SK-N-MC (cell line): ENCODE measurements at regions not wholly inside any gene's neighbourhood (a gene's known extent, or its start where the extent isn't known, plus 50 kb on each side); places are given as distances from the start of the nearest gene placed in this dataset.

Experiments used
- DNase-seq: peaks from one replicate; pipeline ENCODE4 v3.0.0-alpha.2; 2011; ENCODE audit warnings: low read depth, low spot score
- H3K27ac ChIP-seq: fragments of 200-600 bp; sonication (generic); 2 replicates; pipeline ENCODE4 v1.5.1; 2016; ENCODE audit warnings: mixed run types
- H3K36me3 ChIP-seq: fragments of 200-600 bp; sonication (generic); 2 replicates; pipeline ENCODE4 v1.6.1; 2017; ENCODE audit warnings: antibody characterized with exemption, low read length, mixed read lengths; ENCODE audit not compliant: insufficient read depth
- H3K4me3 ChIP-seq: fragments of 200-600 bp; sonication (generic); 2 replicates; pipeline ENCODE4 v1.5.1; 2016
- H3K9ac ChIP-seq: fragments of 200-600 bp; sonication (generic); 2 replicates; pipeline ENCODE4 v1.8.0; 2017; ENCODE audit warnings: mixed run types, mixed read lengths; ENCODE audit not compliant: insufficient read length
- H3K9me3 ChIP-seq: fragments of 200-600 bp; sonication (generic); 2 replicates; pipeline ENCODE4 v1.6.1; 2017; ENCODE audit warnings: low read depth, mild to moderate bottlenecking, antibody characterized with exemption, low read length, moderate library complexity, mixed read lengths
- EZH2 ChIP-seq: fragments of 200-600 bp; sonication (generic); IDR thresholded peaks from one replicate; pipeline ENCODE4 v1.6.1; 2017; ENCODE audit warnings: antibody characterized with exemption
- FOXP2 ChIP-seq: optimal IDR thresholded peaks from 2 replicates; pipeline ENCODE3; 2011; ENCODE audit warnings: mild to moderate bottlenecking, moderate library complexity; ENCODE audit not compliant: insufficient read depth; ENCODE audit errors: extremely low read length, control extremely low read depth
- POLR2AphosphoS5 ChIP-seq: IDR thresholded peaks from 2 replicates; pipeline ENCODE4 v1.6.1; 2012; ENCODE audit warnings: mild to moderate bottlenecking, low read depth, low read length, borderline replicate concordance

DNA sequence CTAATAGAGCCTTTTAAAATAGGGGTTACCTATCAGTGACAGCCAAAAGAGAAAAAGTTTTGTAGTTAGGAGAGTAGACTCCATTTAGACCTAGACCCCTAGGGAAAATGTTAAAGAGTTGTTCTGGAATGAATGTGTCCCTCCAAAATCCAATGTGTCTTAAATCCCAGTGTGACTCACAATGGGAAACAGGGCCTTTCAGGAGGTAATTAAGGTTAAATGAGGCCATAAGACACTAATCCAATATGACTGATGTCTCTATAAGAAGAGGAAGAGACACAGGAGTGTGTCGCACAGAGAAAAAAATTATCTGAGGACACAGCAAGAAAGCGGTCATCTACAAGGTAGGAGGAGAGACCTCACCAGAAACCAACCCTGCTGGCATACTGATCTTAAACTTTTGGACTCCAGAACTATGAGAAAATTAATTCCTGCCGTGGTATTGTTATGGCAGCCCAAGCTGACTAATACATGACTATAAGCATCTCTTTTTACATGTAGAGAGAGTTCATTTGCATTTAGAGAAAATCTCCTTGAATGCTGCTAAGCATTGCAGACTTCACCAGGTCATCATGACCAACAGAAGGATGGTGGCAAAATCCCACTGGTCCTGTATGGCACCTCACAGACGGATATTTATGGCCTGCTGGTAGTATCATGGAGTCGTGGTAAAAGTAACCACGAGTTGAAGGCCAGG is 259.6 kb upstream of the TMTC1 start:
- no peaks in the 10 kb centered on the region for H3K9me3 ChIP-seq
- H3K36me3 ChIP-seq: no peaks in the 10 kb centered on the region
- TF ChIP-seq POLR2AphosphoS5 (no peak), FOXP2 (no peak), EZH2 (no peak)
- H3K9ac ChIP-seq: no peak overlapping the region
- H3K27ac ChIP-seq: no peak overlapping the region
- H3K4me3 ChIP-seq: no peak overlapping the region
- no peak for DNase-seq

DNA sequence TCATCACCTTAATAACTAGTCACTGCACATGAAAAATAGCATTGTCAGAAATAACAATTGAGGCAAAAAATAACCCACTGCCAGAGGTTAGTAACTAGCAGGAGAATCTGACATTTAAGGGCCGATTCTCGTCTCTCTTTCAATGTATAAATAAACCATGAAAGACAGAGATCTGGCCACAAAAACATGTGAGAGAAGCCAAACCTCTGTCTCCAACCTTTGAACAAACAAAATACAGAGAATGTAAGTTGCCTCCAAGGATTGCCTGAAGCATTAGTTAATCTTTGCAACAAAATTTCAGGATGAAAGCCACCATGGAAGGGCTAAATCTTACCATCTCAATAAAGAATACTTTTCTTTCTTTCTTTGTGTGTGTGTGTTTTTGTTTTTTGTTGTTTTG is 257.4 kb upstream of the TMTC1 start:
- Histone ChIP-seq H3K4me3 (no peak overlapping the region), H3K36me3 (no peaks in the 10 kb centered on the region), H3K9me3 (no peaks in the 10 kb centered on the region), H3K9ac (no peak overlapping the region), H3K27ac (no peak overlapping the region)
- no peak for DNase-seq
- no peak for TF ChIP-seq FOXP2
- TF ChIP-seq EZH2: no peak
- TF ChIP-seq POLR2AphosphoS5: no peak

DNA sequence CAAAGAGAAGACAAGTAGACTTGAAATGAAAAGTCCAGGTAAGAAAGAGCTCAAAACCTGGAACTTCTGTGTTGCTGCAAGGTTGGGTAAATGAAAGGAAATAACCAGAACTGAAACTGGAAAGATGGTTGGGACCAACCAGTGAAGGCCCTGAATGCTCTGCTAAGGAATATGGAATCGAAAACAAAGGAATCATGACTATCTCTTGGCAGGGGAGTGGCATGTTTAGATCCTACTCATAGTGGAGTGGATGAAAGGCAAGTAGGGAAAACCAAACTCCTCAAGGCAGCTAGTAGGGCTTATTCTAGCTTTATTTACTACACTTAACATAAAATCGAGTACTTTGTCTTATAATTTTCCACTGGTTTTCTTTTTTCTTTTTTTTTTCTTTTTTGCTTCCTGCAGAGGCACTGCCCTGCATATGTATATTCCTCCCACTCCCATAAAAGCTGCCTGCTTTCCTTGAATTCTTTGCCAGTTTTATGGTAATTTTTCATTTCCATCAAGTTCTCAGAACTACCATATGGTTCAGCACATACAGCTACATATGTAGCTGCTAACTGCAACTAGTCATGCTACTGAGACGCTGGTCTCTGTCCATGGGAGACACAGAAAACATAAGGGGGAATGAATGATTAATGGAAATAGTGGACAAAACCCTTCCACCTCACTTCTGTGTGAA is 247.1 kb upstream of the TMTC1 start:
- no peak for DNase-seq
- H3K36me3 ChIP-seq: no peaks in the 10 kb centered on the region
- H3K9ac ChIP-seq: no peak overlapping the region
- no peak overlapping the region for H3K27ac ChIP-seq
- TF ChIP-seq POLR2AphosphoS5 (no peak), FOXP2 (no peak), EZH2 (no peak)
- no peaks in the 10 kb centered on the region for H3K9me3 ChIP-seq
- no peak overlapping the region for H3K4me3 ChIP-seq

DNA sequence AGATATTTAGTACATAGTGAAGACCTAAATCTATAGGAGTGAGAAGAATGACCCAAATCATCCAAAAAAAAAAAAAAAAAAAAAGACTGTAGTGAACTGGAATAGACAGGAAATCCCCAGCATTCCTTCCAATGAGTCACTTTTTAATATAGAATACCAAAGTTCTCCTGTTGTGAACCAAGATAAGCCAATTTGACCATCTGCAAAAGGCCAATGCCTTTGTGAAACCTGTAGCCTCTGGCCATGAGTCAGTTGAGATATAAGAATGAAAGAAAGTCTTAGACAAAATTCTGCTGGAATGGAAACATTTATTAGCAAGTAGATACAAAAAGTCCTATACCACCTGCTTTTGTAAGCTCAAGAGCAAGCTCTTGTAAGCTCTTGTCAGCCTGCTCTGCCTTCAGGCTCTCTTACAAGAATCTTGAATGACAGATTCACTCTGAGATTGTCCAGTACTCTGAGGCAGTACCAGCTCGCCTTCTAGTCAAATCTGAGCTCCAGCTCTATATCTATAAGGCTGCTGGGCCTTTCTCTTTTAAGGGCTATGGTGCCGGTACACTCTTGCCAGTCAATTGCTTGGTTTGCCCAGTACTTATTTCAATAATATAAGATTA is 243.0 kb upstream of the TMTC1 start:
- Histone ChIP-seq H3K9me3 (no peaks in the 10 kb centered on the region), H3K9ac (no peak overlapping the region), H3K27ac (no peak overlapping the region), H3K4me3 (no peak overlapping the region), H3K36me3 (no peaks in the 10 kb centered on the region)
- TF ChIP-seq FOXP2 (no peak), EZH2 (no peak), POLR2AphosphoS5 (no peak)
- no peak for DNase-seq

DNA sequence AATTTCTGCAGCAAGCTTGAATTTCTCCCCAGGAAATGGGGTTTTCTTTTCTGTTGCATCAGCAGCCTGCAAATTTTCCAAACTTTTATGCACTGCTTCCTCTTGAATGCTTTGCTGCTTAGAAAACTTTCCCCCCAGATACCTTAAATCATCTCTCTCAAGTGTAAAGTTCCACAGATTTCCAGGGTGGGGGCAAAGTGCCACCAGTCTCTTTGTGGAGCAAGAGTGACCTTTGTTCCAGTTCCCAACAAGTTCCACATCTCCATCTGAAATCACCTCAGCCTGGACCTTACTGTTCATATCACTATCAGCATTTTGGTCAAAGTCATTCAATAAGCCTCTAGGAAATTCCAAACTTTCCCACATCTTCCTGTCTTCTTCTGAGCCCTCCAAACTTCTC is 241.6 kb upstream of the TMTC1 start:
- no peak for TF ChIP-seq EZH2
- no peak for TF ChIP-seq POLR2AphosphoS5
- TF ChIP-seq FOXP2: no peak
- Histone ChIP-seq H3K27ac (no peak overlapping the region), H3K36me3 (no peaks in the 10 kb centered on the region), H3K9me3 (no peaks in the 10 kb centered on the region), H3K4me3 (no peak overlapping the region), H3K9ac (no peak overlapping the region)
- DNase-seq: no peak

DNA sequence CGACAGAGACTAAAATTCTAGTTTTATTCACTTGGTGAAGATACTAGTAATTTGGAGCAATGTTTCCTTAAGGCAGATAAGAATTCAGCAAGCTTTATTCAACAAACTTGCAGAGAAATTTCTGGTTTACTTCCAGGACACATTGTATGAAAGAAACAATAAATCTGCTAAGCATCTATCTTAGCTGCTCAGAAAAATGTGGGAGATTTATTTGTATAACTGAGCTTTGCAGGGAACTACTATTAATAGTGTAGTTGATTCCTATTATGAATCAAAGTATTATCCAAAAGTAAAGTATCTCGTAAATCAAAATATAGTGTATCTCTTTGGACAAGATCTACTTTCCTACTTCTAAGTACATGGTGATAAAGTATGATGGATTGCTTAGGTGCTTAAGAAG is 239.4 kb upstream of the TMTC1 start:
- no peaks in the 10 kb centered on the region for H3K9me3 ChIP-seq
- H3K36me3 ChIP-seq: no peaks in the 10 kb centered on the region
- TF ChIP-seq FOXP2 (no peak), POLR2AphosphoS5 (no peak), EZH2 (no peak)
- DNase-seq: no peak
- H3K9ac ChIP-seq: no peak overlapping the region
- no peak overlapping the region for H3K4me3 ChIP-seq
- H3K27ac ChIP-seq: no peak overlapping the region

DNA sequence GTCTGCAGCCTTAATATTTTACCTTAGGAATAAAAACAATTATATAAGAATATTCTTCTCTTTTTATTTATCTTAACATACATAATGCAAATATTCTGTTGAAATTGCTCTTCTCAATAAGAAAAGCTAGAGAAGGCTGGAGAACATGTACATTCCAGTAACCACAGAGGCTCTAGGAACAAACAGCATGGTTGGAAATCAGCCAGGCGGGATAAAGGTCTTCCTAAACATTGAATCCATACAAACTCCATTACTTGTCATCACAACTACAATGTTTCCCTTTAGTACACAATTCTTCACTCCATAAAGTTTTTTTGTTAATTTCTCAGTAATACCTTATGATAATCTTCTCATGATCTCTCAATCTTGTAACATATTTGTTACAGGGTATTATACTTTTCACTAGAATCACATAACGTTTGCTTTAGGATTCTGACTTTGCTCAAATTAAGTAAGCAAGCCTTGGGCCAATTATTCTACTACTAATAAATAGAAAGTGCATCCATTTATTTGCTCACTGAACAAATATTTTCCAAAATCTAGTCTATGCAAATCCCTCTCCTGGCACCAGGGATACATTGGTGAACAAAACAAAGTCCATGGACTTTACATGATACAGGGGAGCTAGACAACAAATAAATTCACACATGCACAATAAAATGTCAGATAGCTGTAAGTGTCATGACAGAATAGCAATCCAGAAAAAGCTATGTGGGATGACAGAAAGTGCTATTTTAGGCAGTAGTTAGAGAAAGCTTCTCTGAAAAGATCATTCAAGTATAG is 237.5 kb upstream of the TMTC1 start:
- H3K36me3 ChIP-seq: no peaks in the 10 kb centered on the region
- no peak for DNase-seq
- no peak for TF ChIP-seq FOXP2
- no peak for TF ChIP-seq EZH2
- no peak for TF ChIP-seq POLR2AphosphoS5

More for the DNA sequence above, 237.5 kb upstream of the TMTC1 start:
- Histone ChIP-seq H3K27ac (no peak overlapping the region), H3K4me3 (no peak overlapping the region), H3K9ac (no peak overlapping the region), H3K9me3 (no peaks in the 10 kb centered on the region)
